Activated CD8-positive, alpha-beta memory T cell treated with anti-CD3 and anti-CD28 coated beads, Interleukin-2, amount 10 ng/mL, durations not matched to agents 7 days and 5 days (primary cell): ENCODE measurements at regions not wholly inside any gene's neighbourhood (a gene's known extent, or its start where the extent isn't known, plus 50 kb on each side); places are given as distances from the start of the nearest gene placed in this dataset.
"Not testable (repeated sequence)": the region's sequence is repeated elsewhere in the genome, so short reads cannot be mapped to it uniquely, and the experiment has no call there.

Experiments
- ATAC-seq: fragments of 150-1000 bp; cut with Tn5 transposase; one replicate; pipeline ENCODE4 v1.10.0; 2021; ENCODE audit warnings: moderate library complexity
- CTCF ChIA-PET: fragments of 350-600 bp; sonication (Branson Sonifier 250); formaldehyde crosslinking; loops from one replicate; lab custom pipeline; 2021; ENCODE audit warnings: antibody characterized with exemption; lab: Charles Lee
- DNase-seq: peaks from one replicate; pipeline ENCODE4 v3.0.0-alpha.2; 2020
- H3K27ac Mint-ChIP-seq: one replicate; pipeline ENCODE4 v1.8.0; 2021; ENCODE audit warnings: mild to moderate bottlenecking, mixed read lengths
- H3K27me3 Mint-ChIP-seq: one replicate; pipeline ENCODE4 v1.8.0; 2021; ENCODE audit warnings: mixed read lengths
- H3K36me3 Mint-ChIP-seq: one replicate; pipeline ENCODE4 v1.8.0; 2021; ENCODE audit warnings: mild to moderate bottlenecking, mixed read lengths
- H3K4me1 Mint-ChIP-seq: one replicate; pipeline ENCODE4 v1.8.0; 2021; ENCODE audit warnings: mixed read lengths
- H3K4me3 Mint-ChIP-seq: one replicate; pipeline ENCODE4 v1.8.0; 2021; ENCODE audit warnings: mild to moderate bottlenecking, moderate library complexity, mixed read lengths
- H3K9me3 Mint-ChIP-seq: one replicate; pipeline ENCODE4 v1.8.0; 2022; ENCODE audit warnings: low read depth, mixed read lengths

- Mint-ChIP-seq H3K27ac (no peak overlapping the region), H3K4me1 (no peaks in the 10 kb centered on the region), H3K4me3 (no peak overlapping the region), H3K9me3 (no peaks in the 10 kb centered on the region), H3K36me3 (no peaks in the 10 kb centered on the region), H3K27me3 (no peaks in the 10 kb centered on the region)
- CTCF ChIA-PET, result no interaction called here
- DNase-seq (no peak), ATAC-seq (no peak)
Measured at GRCh38 chr13:78907006-78907405, 248.1 kb upstream of the OBI1 start.

- no peaks in the 10 kb centered on the region for H3K9me3 Mint-ChIP-seq
- H3K27me3 Mint-ChIP-seq, result no peaks in the 10 kb centered on the region
- CTCF ChIA-PET, result no interaction called here
- ATAC-seq (no peak), DNase-seq (no peak)
- H3K36me3 Mint-ChIP-seq, result no peaks in the 10 kb centered on the region
- H3K4me3 Mint-ChIP-seq, result no peak overlapping the region
- H3K4me1 Mint-ChIP-seq, result no peaks in the 10 kb centered on the region
- no peak overlapping the region for H3K27ac Mint-ChIP-seq
Measured at GRCh38 chr13:78897200-78897599, 238.2 kb upstream of the OBI1 start.

GRCh38 chr13:78884571-78884970 lies 225.6 kb upstream of the OBI1 start:
- CTCF ChIA-PET, result no interaction called here
- no peaks in the 10 kb centered on the region for H3K9me3 Mint-ChIP-seq
- no peak overlapping the region for H3K4me3 Mint-ChIP-seq
- H3K4me1 Mint-ChIP-seq, result no peaks in the 10 kb centered on the region
- peaks cover 3% of the 10 kb centered on the region for H3K27me3 Mint-ChIP-seq
- no peak for ATAC-seq
- H3K36me3 Mint-ChIP-seq, result no peaks in the 10 kb centered on the region
- no peak for DNase-seq
- H3K27ac Mint-ChIP-seq, result no peak overlapping the region

- H3K36me3 Mint-ChIP-seq, result no peaks in the 10 kb centered on the region
- CTCF ChIA-PET, result no interaction called here
- H3K4me1 Mint-ChIP-seq, result no peaks in the 10 kb centered on the region
- ATAC-seq (no peak), DNase-seq (no peak)
- H3K9me3 Mint-ChIP-seq, result no peaks in the 10 kb centered on the region
- H3K27me3 Mint-ChIP-seq, result peaks cover 3% of the 10 kb centered on the region
- H3K4me3 Mint-ChIP-seq, result no peak overlapping the region
- no peak overlapping the region for H3K27ac Mint-ChIP-seq
Measured at GRCh38 chr13:78881751-78882150, 222.8 kb upstream of the OBI1 start.

GRCh38 chr13:78881054-78881453 lies 222.1 kb upstream of the OBI1 start:
- DNase-seq, result no peak
- H3K4me1 Mint-ChIP-seq, result no peaks in the 10 kb centered on the region
- H3K36me3 Mint-ChIP-seq, result no peaks in the 10 kb centered on the region
- no peak overlapping the region for H3K4me3 Mint-ChIP-seq
- H3K27me3 Mint-ChIP-seq, result peaks cover 3% of the 10 kb centered on the region
- H3K27ac Mint-ChIP-seq, result no peak overlapping the region
- CTCF ChIA-PET, result no interaction called here
- no peak for ATAC-seq
- no peaks in the 10 kb centered on the region for H3K9me3 Mint-ChIP-seq

- Mint-ChIP-seq H3K27ac (no peak overlapping the region), H3K36me3 (no peaks in the 10 kb centered on the region), H3K27me3 (peaks cover 3% of the 10 kb centered on the region), H3K4me3 (no peak overlapping the region), H3K9me3 (no peaks in the 10 kb centered on the region), H3K4me1 (no peaks in the 10 kb centered on the region)
- CTCF ChIA-PET, result no interaction called here
- no peak for DNase-seq
- ATAC-seq, result no peak
Measured at GRCh38 chr13:78876915-78877549, 218.1 kb upstream of the OBI1 start.

GRCh38 chr13:78875792-78876580 lies 217.0 kb upstream of the OBI1 start:
- CTCF ChIA-PET, result no interaction called here
- H3K27me3 Mint-ChIP-seq, result peaks cover 3% of the 10 kb centered on the region
- H3K9me3 Mint-ChIP-seq, result no peaks in the 10 kb centered on the region
- no peak overlapping the region for H3K27ac Mint-ChIP-seq
- no peaks in the 10 kb centered on the region for H3K4me1 Mint-ChIP-seq
- no peaks in the 10 kb centered on the region for H3K36me3 Mint-ChIP-seq
- peak; percentile 30 for ATAC-seq
- no peak overlapping the region for H3K4me3 Mint-ChIP-seq
- DNase-seq, result no peak

- Mint-ChIP-seq H3K4me1 (no peaks in the 10 kb centered on the region), H3K27ac (no peak overlapping the region), H3K27me3 (no peaks in the 10 kb centered on the region), H3K9me3 (no peaks in the 10 kb centered on the region), H3K4me3 (no peak overlapping the region), H3K36me3 (no peaks in the 10 kb centered on the region)
- ATAC-seq (no peak), DNase-seq (no peak)
- CTCF ChIA-PET, result no interaction called here
Measured at GRCh38 chr13:78868991-78869390, 210.0 kb upstream of the OBI1 start.

GRCh38 chr13:78867655-78868054 lies 208.7 kb upstream of the OBI1 start:
- ATAC-seq (no peak), DNase-seq (no peak)
- CTCF ChIA-PET, result no interaction called here
- no peak overlapping the region for H3K27ac Mint-ChIP-seq
- H3K36me3 Mint-ChIP-seq, result no peaks in the 10 kb centered on the region
- no peaks in the 10 kb centered on the region for H3K9me3 Mint-ChIP-seq
- no peaks in the 10 kb centered on the region for H3K4me1 Mint-ChIP-seq
- no peaks in the 10 kb centered on the region for H3K27me3 Mint-ChIP-seq
- H3K4me3 Mint-ChIP-seq, result no peak overlapping the region

- DNase-seq, H3K36me3 Mint-ChIP-seq, ATAC-seq, H3K27me3 Mint-ChIP-seq, H3K4me3 Mint-ChIP-seq, H3K9me3 Mint-ChIP-seq, H3K4me1 Mint-ChIP-seq, CTCF ChIA-PET, H3K27ac Mint-ChIP-seq: not testable (repeated sequence)
Measured at GRCh38 chr13:78866076-78866475, 207.1 kb upstream of the OBI1 start.

GRCh38 chr13:78862446-78862845 lies 203.5 kb upstream of the OBI1 start:
- no peaks in the 10 kb centered on the region for H3K4me1 Mint-ChIP-seq
- H3K27me3 Mint-ChIP-seq, result no peaks in the 10 kb centered on the region
- no peak overlapping the region for H3K4me3 Mint-ChIP-seq
- H3K36me3 Mint-ChIP-seq, result no peaks in the 10 kb centered on the region
- DNase-seq (no peak), ATAC-seq (no peak)
- no peaks in the 10 kb centered on the region for H3K9me3 Mint-ChIP-seq
- CTCF ChIA-PET, result no interaction called here
- no peak overlapping the region for H3K27ac Mint-ChIP-seq

- Mint-ChIP-seq H3K27me3 (no peaks in the 10 kb centered on the region), H3K4me3 (no peak overlapping the region)
Measured at GRCh38 chr13:78852709-78853108, 193.8 kb upstream of the OBI1 start.

GRCh38 chr13:78845656-78846365 lies 186.9 kb upstream of the OBI1 start:
- no peak overlapping the region for H3K4me3 Mint-ChIP-seq
- no peaks in the 10 kb centered on the region for H3K27me3 Mint-ChIP-seq
- CTCF ChIA-PET, result no interaction called here
- H3K27ac Mint-ChIP-seq, result no peak overlapping the region
- H3K36me3 Mint-ChIP-seq, result no peaks in the 10 kb centered on the region
- DNase-seq, result no peak
- ATAC-seq, result no peak
- H3K4me1 Mint-ChIP-seq, result no peaks in the 10 kb centered on the region
- peaks cover 2% of the 10 kb centered on the region for H3K9me3 Mint-ChIP-seq

More at GRCh38 chr13:78852709-78853108, 193.8 kb upstream of the OBI1 start:
- no peak for DNase-seq
- no peaks in the 10 kb centered on the region for H3K36me3 Mint-ChIP-seq
- H3K27ac Mint-ChIP-seq, result no peak overlapping the region
- ATAC-seq, result no peak
- CTCF ChIA-PET, result no interaction called here
- H3K9me3 Mint-ChIP-seq, result peaks cover 2% of the 10 kb centered on the region
- H3K4me1 Mint-ChIP-seq, result no peaks in the 10 kb centered on the region

GRCh38 chr13:78844106-78844505 lies 185.2 kb upstream of the OBI1 start:
- no peak for DNase-seq
- CTCF ChIA-PET, result no interaction called here

More at GRCh38 chr13:78844106-78844505, 185.2 kb upstream of the OBI1 start:
- no peaks in the 10 kb centered on the region for H3K27me3 Mint-ChIP-seq
- H3K4me1 Mint-ChIP-seq, result no peaks in the 10 kb centered on the region
- ATAC-seq, result no peak
- H3K27ac Mint-ChIP-seq, result no peak overlapping the region
- no peaks in the 10 kb centered on the region for H3K36me3 Mint-ChIP-seq
- H3K9me3 Mint-ChIP-seq, result no peaks in the 10 kb centered on the region
- no peak overlapping the region for H3K4me3 Mint-ChIP-seq
